Esophagus muscularis mucosa (tissue), 4 donors: ENCODE measurements at regions not wholly inside any gene's neighbourhood (a gene's known extent, or its start where the extent isn't known, plus 50 kb on each side); places are given as distances from the start of the nearest gene placed in this dataset.

Source experiments
- DNase-seq: peaks from one replicate; pipeline ENCODE4 v3.0.0-alpha.2; 2017; ENCODE audit errors: extremely low spot score
- H3K27ac ChIP-seq, 4 donors: fragments of 200-600 bp; sonication (generic); replicated peaks in 1 of 4; 1 replicate in 3 of 4; 2 replicates in 1 of 4; pipeline ENCODE4 v1.5.1; 2016 to 2019; ENCODE audit warnings: mild to moderate bottlenecking in 1 of 4
- H3K27me3 ChIP-seq, 4 donors: fragments of 200-600 bp; sonication (generic); one replicate each; pipeline versions ENCODE4 v1.5.1 to v1.6.0; 2016 to 2019
- H3K36me3 ChIP-seq, 4 donors: fragments of 200-600 bp; sonication (generic); one replicate each; pipeline ENCODE4 v1.5.1; 2016 to 2019
- H3K4me1 ChIP-seq, 4 donors: fragments of 200-600 bp; sonication (generic); one replicate each; pipeline ENCODE4 v1.5.1; 2016 to 2019
- H3K4me3 ChIP-seq, 4 donors: fragments of 200-600 bp; sonication (generic); 1 replicate in 2 of 4; 2 replicates in 2 of 4; pipeline ENCODE4 v1.5.1; 2016 to 2019; ENCODE audit warnings: mild to moderate bottlenecking in 4 of 4, moderate library complexity in 1 of 4
- H3K9me3 ChIP-seq, 4 donors: fragments of 200-600 bp; sonication (generic); 1 replicate in 3 of 4; 2 replicates in 1 of 4; pipeline ENCODE4 v1.5.1; 2016 to 2019
- CTCF ChIP-seq, 3 experiments: fragments of 200-600 bp in 2 of 3; fragments of 450-650 bp in 1 of 3; sonication (generic) in 2 of 3; IDR thresholded peaks; one replicate each; pipeline ENCODE4 v1.5.1; 2017 to 2019; ENCODE audit warnings: antibody characterized with exemption in 3 of 3, mild to moderate bottlenecking in 2 of 3, moderate library complexity in 1 of 3
- EP300 ChIP-seq: sonication (generic); formaldehyde crosslinking; IDR thresholded peaks from one replicate; pipeline ENCODE4 v1.6.1; 2017; ENCODE audit warnings: antibody characterized with exemption
- POLR2A ChIP-seq: fragments of 450-650 bp; IDR thresholded peaks from one replicate; pipeline ENCODE4 v1.6.1; 2017; ENCODE audit warnings: antibody characterized with exemption, moderate library complexity, mild to moderate bottlenecking, low read depth
- POLR2AphosphoS5 ChIP-seq, 2 donors: sonication (generic); formaldehyde crosslinking; IDR thresholded peaks; one replicate each; pipeline ENCODE4 v1.6.1; 2017; ENCODE audit warnings: antibody characterized with exemption in 2 of 2
- WGBS: methylation state at CpG from one replicate; pipeline ENCODE4 v1.1.5; 2018; 5-methylcytosine and 5-hydroxymethylcytosine counted together
- intact Hi-C: fragments of 100-400 bp; cut with DNase I; formaldehyde crosslinking; loops from one replicate; pipeline ENCODE4 v1.15.1; 2023

- WGBS = 85% methylated on average over 2 of the region's 2 CpGs
- Histone ChIP-seq H3K4me1 (no peaks in the 10 kb centered on the region), H3K4me3 (no peak overlapping the region), H3K27me3 (no peaks in the 10 kb centered on the region), H3K9me3 (peaks cover 0 to 4% (median 2%) of the 10 kb centered on the region in 4 donors), H3K27ac (no peak overlapping the region), H3K36me3 (no peaks in the 10 kb centered on the region)
- TF ChIP-seq POLR2A = no peak
- TF ChIP-seq CTCF (IDR thresholded peaks at IDR 0.05) = no peak
- TF ChIP-seq EP300 = no peak
- TF ChIP-seq POLR2AphosphoS5 (IDR thresholded peaks at IDR 0.05) = no peak
- no peak for DNase-seq
- intact Hi-C loops = no loop called here
Observed at GRCh38 chr21:24869862-24870261, 737.4 kb downstream of the MRPL39 start.

- intact Hi-C loops = no loop called here
- Histone ChIP-seq H3K9me3 (peaks cover 0 to 4% (median 2%) of the 10 kb centered on the region in 4 donors), H3K4me3 (no peak overlapping the region), H3K27ac (no peak overlapping the region), H3K4me1 (no peaks in the 10 kb centered on the region), H3K27me3 (no peaks in the 10 kb centered on the region), H3K36me3 (no peaks in the 10 kb centered on the region)
- no peak for TF ChIP-seq EP300
- TF ChIP-seq CTCF (IDR thresholded peaks at IDR 0.05) = no peak
- no peak for TF ChIP-seq POLR2A
- TF ChIP-seq POLR2AphosphoS5 (IDR thresholded peaks at IDR 0.05) = no peak
- DNase-seq = no peak
- WGBS = 89% methylated on average over 1 of the region's 1 CpG
Observed at GRCh38 chr21:24868117-24868516, 739.2 kb downstream of the MRPL39 start.

GRCh38 chr21:24861471-24861870, 745.8 kb downstream of the MRPL39 start:
- Histone ChIP-seq H3K27me3 (no peaks in the 10 kb centered on the region), H3K9me3 (no peaks in the 10 kb centered on the region), H3K27ac (no peak overlapping the region), H3K4me3 (no peak overlapping the region), H3K36me3 (no peaks in the 10 kb centered on the region), H3K4me1 (no peaks in the 10 kb centered on the region)
- intact Hi-C loops = no loop called here
- DNase-seq = no peak
- WGBS = 23% methylated on average over 1 of the region's 1 CpG
- no peak for TF ChIP-seq CTCF (IDR thresholded peaks at IDR 0.05)
- no peak for TF ChIP-seq POLR2AphosphoS5 (IDR thresholded peaks at IDR 0.05)
- no peak for TF ChIP-seq POLR2A
- no peak for TF ChIP-seq EP300

- Histone ChIP-seq H3K4me1 (no peaks in the 10 kb centered on the region), H3K36me3 (no peaks in the 10 kb centered on the region), H3K27me3 (no peaks in the 10 kb centered on the region), H3K27ac (no peak overlapping the region), H3K4me3 (no peak overlapping the region), H3K9me3 (no peaks in the 10 kb centered on the region)
- intact Hi-C loops = no loop called here
- DNase-seq = no peak
- 59% methylated on average over 1 of the region's 1 CpG for WGBS
- TF ChIP-seq CTCF (IDR thresholded peaks at IDR 0.05) (no peak), POLR2AphosphoS5 (IDR thresholded peaks at IDR 0.05) (no peak), EP300 (no peak), POLR2A (no peak)
Observed at GRCh38 chr21:24856326-24856725, 751.0 kb downstream of the MRPL39 start.

GRCh38 chr21:24852610-24853195, 754.6 kb downstream of the MRPL39 start:
- TF ChIP-seq EP300 (no peak), POLR2A (no peak), CTCF (IDR thresholded peaks at IDR 0.05) (no peak), POLR2AphosphoS5 (IDR thresholded peaks at IDR 0.05) (no peak)
- no peak for DNase-seq
- Histone ChIP-seq H3K4me3 (no peak overlapping the region), H3K27me3 (no peaks in the 10 kb centered on the region), H3K27ac (no peak overlapping the region), H3K9me3 (no peaks in the 10 kb centered on the region), H3K36me3 (no peaks in the 10 kb centered on the region), H3K4me1 (no peaks in the 10 kb centered on the region)
- intact Hi-C loops = no loop called here
- 90% methylated on average over 1 of the region's 1 CpG for WGBS
